ENCODE measurements at regions not wholly inside any gene's neighbourhood (a gene's known extent, or its start where the extent isn't known, plus 50 kb on each side); places are given as distances from the start of the nearest gene placed in this dataset.

GRCh38 chr1:88101041-88101440 is 583.0 kb upstream of the PKN2 start:
- CTCF ChIA-PET = no interaction called here
- H3K9me3 ChIP-seq (ENCODE audit: low read depth, low read length, poor library complexity, severe bottlenecking) = no peaks in the 10 kb centered on the region
- BruUV-seq (replicated peaks) = no TSS peak

DNA sequence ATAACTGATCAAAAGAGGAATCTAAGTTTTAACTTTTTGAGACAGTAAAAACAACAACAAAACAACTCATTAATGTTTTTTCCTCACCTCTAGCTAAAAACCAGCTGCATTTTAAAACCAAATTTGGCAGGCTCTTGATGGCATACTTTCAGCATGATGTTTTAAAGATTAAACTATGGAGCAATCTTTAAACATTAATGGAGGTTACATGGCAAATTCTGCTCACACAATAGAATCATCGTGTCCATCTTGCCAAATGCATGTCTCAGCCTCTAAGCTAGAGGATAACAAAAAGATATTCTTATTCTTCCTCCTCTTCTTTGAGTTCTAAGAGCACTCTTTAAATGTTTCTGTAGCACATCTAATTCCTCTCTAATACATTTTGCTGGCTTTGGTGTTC is 579.8 kb upstream of the PKN2 start:
- POLR2A ChIA-PET (ENCODE audit: low non-redundant PET) = no interaction called here
- Histone ChIP-seq H3K4me3 (ENCODE audit: low read depth, low read length, poor library complexity, severe bottlenecking) (no peak overlapping the region), H3K27ac (ENCODE audit: low read depth, low read length, poor library complexity, severe bottlenecking) (no peak overlapping the region), H3K27me3 (replicated peaks; ENCODE audit: insufficient read depth, low read depth, low read length, poor library complexity) (no peaks in the 10 kb centered on the region), H3K9me3 (ENCODE audit: low read depth, low read length, poor library complexity, severe bottlenecking) (no peaks in the 10 kb centered on the region), H3K4me1 (ENCODE audit: insufficient read depth, low read length, poor library complexity, severe bottlenecking) (no peaks in the 10 kb centered on the region), H3K36me3 (ENCODE audit: insufficient read depth, low read length, poor library complexity, severe bottlenecking) (no peaks in the 10 kb centered on the region)
- no TSS peak for BruUV-seq (replicated peaks)
- DNase-seq (ENCODE audit: low spot score) = no peak
- intact Hi-C loops (cut with micrococcal nuclease; ENCODE audit: unreplicated experiment) = no loop called here
- TF ChIP-seq EZH2 (IDR thresholded peaks at IDR 0.05; ENCODE audit: borderline replicate concordance, low read depth, low read length, poor library complexity, severe bottlenecking) (no peak), CTCF (conservative IDR thresholded peaks at IDR 0.05; ENCODE audit: low read depth, low read length) (no peak)
- CTCF ChIA-PET = no interaction called here

More at GRCh38 chr1:88101041-88101440, 583.0 kb upstream of the PKN2 start:
- TF ChIP-seq EZH2 (IDR thresholded peaks at IDR 0.05; ENCODE audit: borderline replicate concordance, low read depth, low read length, poor library complexity, severe bottlenecking) (no peak), CTCF (conservative IDR thresholded peaks at IDR 0.05; ENCODE audit: low read depth, low read length) (no peak)
- Histone ChIP-seq H3K36me3 (ENCODE audit: insufficient read depth, low read length, poor library complexity, severe bottlenecking) (no peaks in the 10 kb centered on the region), H3K4me3 (ENCODE audit: low read depth, low read length, poor library complexity, severe bottlenecking) (no peak overlapping the region), H3K27ac (ENCODE audit: low read depth, low read length, poor library complexity, severe bottlenecking) (no peak overlapping the region), H3K27me3 (replicated peaks; ENCODE audit: insufficient read depth, low read depth, low read length, poor library complexity) (no peaks in the 10 kb centered on the region), H3K4me1 (ENCODE audit: insufficient read depth, low read length, poor library complexity, severe bottlenecking) (no peaks in the 10 kb centered on the region)
- POLR2A ChIA-PET (ENCODE audit: low non-redundant PET) = no interaction called here
- no peak for DNase-seq (ENCODE audit: low spot score)
- intact Hi-C loops (cut with micrococcal nuclease; ENCODE audit: unreplicated experiment) = no loop called here

- CTCF ChIA-PET = no interaction called here
- BruUV-seq (replicated peaks) = no TSS peak
- no peak overlapping the region for H3K27ac ChIP-seq (ENCODE audit: low read depth, low read length, poor library complexity, severe bottlenecking)
- no peaks in the 10 kb centered on the region for H3K4me1 ChIP-seq (ENCODE audit: insufficient read depth, low read length, poor library complexity, severe bottlenecking)
- POLR2A ChIA-PET (ENCODE audit: low non-redundant PET) = no interaction called here
- no peak overlapping the region for H3K4me3 ChIP-seq (ENCODE audit: low read depth, low read length, poor library complexity, severe bottlenecking)
- no peak for DNase-seq (ENCODE audit: low spot score)
- TF ChIP-seq CTCF (conservative IDR thresholded peaks at IDR 0.05; ENCODE audit: low read depth, low read length) (no peak), EZH2 (IDR thresholded peaks at IDR 0.05; ENCODE audit: borderline replicate concordance, low read depth, low read length, poor library complexity, severe bottlenecking) (no peak)
- H3K27me3 ChIP-seq (replicated peaks; ENCODE audit: insufficient read depth, low read depth, low read length, poor library complexity) = no peaks in the 10 kb centered on the region
- no peaks in the 10 kb centered on the region for H3K36me3 ChIP-seq (ENCODE audit: insufficient read depth, low read length, poor library complexity, severe bottlenecking)
- H3K9me3 ChIP-seq (ENCODE audit: low read depth, low read length, poor library complexity, severe bottlenecking) = no peaks in the 10 kb centered on the region
- intact Hi-C loops (cut with micrococcal nuclease; ENCODE audit: unreplicated experiment) = no loop called here
Measured at GRCh38 chr1:88104886-88105285, 579.2 kb upstream of the PKN2 start.

Measured in A673 (cell line).